OCI-M1 (cell line): ENCODE measurements at regions not wholly inside any gene's neighbourhood (a gene's known extent, or its start where the extent isn't known, plus 50 kb on each side); places are given as distances from the start of the nearest gene placed in this dataset.
"Not testable (repeated sequence)": the region's sequence is repeated elsewhere in the genome, so short reads cannot be mapped to it uniquely, and the experiment has no call there.

ENCODE experiments used
- DNase-seq: peaks from one replicate; lab custom pipeline; 2025; lab: John Stamatoyannopoulos, UW

DNA sequence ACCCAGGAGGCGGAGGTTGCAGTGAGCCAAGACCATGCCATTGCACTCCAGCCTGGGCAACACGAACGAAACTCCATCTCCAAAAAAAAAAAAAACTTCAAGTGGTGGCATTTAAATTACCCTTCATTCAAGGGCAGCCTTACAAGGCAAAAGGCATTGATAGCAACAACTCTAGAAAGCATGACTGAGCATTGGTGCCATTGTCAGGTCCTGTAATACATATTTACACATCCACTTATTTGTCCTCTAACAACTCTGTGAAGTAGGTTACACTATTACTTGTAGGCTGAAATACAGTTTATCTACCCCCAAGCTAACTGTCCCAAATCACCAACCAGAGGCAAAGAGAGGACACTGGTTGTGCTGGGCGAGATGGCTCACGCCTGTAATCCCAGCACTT, 52.7 kb upstream of the LARP1 start:
- DNase-seq = no peak

- not testable (repeated sequence) for DNase-seq
Observed at GRCh38 chr5:154701725-154702124, 53.5 kb upstream of the LARP1 start.

- DNase-seq = no peak
Observed at GRCh38 chr5:154701181-154701580, 54.0 kb upstream of the LARP1 start.

- not testable (repeated sequence) for DNase-seq
Observed at GRCh38 chr5:154700289-154700928, 54.8 kb upstream of the LARP1 start.

- DNase-seq = no peak
Observed at GRCh38 chr5:154698763-154699162, 56.4 kb upstream of the LARP1 start.

DNA sequence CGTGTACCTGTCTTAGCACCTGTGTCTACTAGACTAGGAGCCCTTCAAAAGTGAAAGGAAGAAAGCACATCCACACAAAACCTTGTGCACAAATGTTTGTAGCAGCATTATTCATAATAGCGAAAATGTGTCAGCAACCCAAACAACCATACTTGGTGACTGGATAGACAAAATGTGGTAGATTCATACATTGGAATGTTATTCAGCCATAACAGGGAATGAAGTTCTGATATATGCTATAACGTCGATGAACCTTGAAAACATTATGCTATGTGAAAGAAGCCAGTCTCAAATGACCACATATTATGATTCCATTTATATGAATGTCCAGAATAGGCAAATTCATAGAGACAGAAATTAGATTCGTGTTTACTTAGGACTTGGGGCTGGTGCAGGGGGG, 57.8 kb upstream of the LARP1 start:
- no peak for DNase-seq

- DNase-seq = no peak
Observed at GRCh38 chr5:154696891-154697290, 58.3 kb upstream of the LARP1 start.

GRCh38 chr5:154694159-154694558, 61.0 kb upstream of the LARP1 start:
- no peak for DNase-seq

DNA sequence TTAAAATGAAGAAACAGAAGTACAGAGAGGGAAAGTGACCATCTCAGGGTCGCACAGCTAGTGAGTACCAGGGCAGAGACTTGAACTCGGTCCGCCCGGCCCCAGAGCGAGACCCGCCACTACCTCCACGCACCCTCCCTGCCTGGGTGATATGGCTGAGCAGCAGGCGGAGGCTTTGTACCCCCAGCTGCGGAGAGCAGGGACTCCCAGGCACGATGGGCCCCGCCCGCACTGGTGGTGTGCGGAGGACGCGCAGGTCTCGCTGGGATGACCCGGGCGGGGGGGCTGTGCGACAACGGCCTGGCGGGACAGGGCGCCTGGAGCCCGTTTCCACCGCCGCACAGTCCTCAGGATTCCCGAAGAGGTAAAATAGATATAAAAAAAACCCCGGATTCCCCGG, 64.7 kb upstream of the LARP1 start:
- no peak for DNase-seq

- no peak for DNase-seq
Observed at GRCh38 chr5:154686490-154686889, 68.7 kb upstream of the LARP1 start.

DNA sequence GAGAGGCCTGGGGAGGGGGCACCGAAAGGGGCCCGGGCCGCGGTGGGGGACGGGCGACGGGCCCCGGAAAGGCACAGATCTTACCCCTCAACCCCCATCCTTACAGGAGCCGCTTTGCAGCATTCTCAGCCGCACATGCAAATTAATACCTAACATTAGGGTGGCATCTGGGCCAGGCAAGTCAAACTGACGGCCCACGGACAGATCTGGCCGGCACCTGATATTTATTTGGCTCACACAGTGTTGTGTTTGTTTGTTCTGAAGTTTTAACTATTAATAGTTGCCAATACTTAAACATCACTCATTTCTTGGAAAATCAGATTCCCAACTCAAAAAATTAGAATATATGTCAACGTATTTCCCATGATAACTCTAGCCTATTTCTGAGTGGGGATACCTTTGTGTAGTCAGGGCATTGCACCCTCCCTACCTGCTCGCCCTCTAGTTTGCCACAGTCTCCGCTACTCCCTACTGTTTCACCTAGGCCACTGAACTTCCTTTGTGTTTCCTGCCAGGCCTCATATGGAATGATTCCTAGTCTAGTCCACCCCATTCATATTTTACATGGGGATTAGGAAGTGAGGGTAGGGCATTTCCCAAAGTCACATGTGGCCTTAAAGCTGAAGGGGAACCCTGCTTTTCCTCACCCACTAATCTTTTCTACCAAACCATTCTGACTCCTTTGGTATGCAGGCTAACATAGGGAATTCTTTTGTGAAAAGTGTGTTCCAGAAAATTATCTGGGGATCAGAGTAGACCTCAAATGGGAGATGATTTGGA, 71.9 kb upstream of the LARP1 start:
- no peak for DNase-seq

DNA sequence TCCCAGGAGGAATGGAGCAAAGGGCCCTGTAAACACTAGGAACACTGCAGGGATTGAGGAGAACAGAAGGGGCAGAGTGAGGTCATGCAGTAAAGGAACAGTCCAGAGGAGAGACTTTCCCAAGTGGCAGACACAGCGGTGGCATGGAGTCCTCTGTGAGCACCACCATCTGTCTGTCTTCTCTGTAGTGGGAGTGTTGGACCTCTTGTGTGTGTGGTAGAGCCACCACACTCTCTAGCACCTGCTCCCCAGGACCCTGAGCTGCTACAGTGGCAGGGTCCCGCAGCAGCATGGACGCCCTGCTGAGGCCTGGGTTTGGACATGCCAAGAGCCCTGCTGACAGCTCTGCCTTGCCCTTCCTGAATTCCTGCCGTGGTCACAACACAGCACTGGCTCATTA, 75.7 kb upstream of the LARP1 start:
- DNase-seq = no peak

- peak; percentile 38 for DNase-seq
Observed at GRCh38 chr5:154677921-154678320, 77.3 kb upstream of the LARP1 start.

DNA sequence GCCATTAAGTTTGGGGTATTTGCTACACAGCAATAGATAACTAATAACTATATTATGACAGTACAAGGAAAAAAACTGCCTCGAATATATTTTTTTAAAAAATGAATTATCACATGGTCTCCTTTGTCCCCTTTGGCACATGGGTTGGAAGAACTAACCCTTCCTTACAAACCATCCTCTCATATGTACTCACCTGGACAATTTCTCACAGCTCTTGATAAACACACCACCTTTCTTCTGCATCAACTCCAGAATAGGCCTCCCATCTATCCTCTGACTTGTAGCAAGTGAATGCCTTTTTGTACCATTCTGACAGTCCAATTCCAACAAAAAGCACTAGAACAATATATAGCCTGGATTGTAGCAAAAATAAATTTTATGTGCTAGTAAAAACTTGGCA, 78.7 kb upstream of the LARP1 start:
- no peak for DNase-seq

GRCh38 chr5:154674029-154674428, 81.1 kb upstream of the LARP1 start:
- no peak for DNase-seq

GRCh38 chr5:154673506-154673905, 81.7 kb upstream of the LARP1 start:
- no peak for DNase-seq

GRCh38 chr5:154669913-154670312, 85.3 kb upstream of the LARP1 start:
- not testable (repeated sequence) for DNase-seq

- no peak for DNase-seq
Observed at GRCh38 chr5:154669402-154669801, 85.8 kb upstream of the LARP1 start.

DNA sequence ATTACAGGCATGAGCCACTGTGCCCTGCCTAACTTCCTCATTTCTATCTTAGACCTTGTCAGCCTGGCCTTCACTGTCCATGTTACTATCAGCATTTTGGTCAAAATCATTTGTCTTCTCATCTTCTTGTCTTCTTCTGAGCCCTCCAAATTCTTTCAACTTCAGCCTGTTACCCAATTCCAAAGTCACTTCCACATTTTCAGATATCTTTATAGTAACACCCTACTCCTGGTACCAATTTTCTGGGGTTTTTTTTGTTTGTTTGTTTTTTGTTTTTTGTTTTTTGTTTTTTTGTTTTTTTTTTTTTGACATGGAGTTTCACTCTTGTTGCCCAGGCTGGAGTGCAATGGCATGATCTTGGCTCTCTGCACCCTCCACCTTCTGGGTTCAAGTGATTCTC, 90.3 kb upstream of the LARP1 start:
- DNase-seq = peak; percentile 20

- no peak for DNase-seq
Observed at GRCh38 chr5:154663424-154663823, 91.8 kb upstream of the LARP1 start.

DNA sequence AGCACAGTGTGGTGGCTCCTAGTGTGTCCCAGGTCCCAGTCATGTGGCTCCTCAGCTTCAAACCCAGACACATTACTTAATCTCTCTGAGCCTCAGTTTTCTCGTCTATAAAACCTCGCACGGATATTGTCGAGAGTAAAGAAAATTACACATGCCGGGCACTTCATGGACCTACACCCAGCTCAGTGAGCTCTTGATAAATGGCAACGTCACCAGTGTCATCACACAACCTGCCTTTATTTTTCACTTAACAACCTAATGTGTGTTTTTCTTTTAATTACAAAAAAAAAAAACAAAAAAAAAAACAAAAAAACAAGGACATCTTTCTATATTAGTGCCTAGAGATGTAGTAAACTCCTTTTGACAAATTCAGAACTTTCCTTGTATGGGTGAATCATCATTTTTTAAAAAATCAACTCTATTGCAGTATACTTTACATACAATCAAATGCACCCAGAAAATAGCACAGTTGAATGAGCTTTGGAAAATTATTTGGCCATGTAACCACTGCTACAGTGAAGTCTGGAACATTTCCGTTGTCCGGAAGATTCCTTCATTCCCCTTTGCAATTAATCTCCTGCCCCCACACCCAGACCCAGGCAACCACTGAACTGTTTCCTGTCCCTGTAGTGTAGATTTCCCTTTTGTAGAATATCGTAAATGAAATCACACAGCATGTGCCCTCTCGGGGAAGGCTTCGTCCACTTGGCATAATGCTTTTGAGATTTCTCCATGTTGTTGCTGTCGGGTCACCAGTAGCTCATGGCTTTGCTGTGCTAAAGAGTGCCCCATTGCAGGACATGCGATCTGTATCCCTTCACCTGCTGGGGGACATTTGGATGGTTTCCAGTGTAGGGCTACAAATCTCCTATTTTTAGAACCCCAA, 100.4 kb upstream of the LARP1 start:
- peak; percentile 69 for DNase-seq

GRCh38 chr5:154653764-154654485, 101.3 kb upstream of the LARP1 start:
- DNase-seq = peak; percentile 99
